ENCODE measurements at regions not wholly inside any gene's neighbourhood (a gene's known extent, or its start where the extent isn't known, plus 50 kb on each side); places are given as distances from the start of the nearest gene placed in this dataset.

DNA sequence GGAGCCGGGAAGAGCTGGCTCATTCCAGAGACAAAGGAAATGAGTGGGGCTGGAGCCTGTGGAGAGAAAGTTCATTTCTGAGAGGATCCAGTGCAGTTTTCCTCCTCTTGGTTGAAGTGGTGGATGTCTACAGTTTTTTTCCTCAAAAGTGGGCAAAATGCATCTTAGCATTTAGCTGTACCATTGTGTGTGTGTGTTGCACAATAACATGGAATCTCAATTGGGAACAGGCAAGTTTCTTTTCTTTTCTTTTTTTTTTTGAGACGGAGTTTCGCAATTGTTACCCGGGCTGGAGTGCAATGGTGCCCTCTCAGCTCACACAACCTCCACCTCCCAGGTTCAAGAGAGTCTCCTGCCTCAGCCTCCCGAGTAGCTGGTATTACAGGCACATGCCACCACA lies 101.5 kb upstream of the UBE2E1 start:
- H3K4me1 ChIP-seq (ENCODE audit: control insufficient read depth in 2 of 2, insufficient read depth in 2 of 2, low read length in 2 of 2): no peaks in the 10 kb centered on the region
- POLR2A ChIA-PET: no interaction called here
- H4K20me1 ChIP-seq (ENCODE audit: control insufficient read depth, insufficient read depth, low read length, poor library complexity, severe bottlenecking): no peaks in the 10 kb centered on the region
- Mint-ChIP-seq H3K4me3 (no peak overlapping the region), H3K4me1 (no peaks in the 10 kb centered on the region), H3K9me3 (ENCODE audit: insufficient read depth) (no peaks in the 10 kb centered on the region), H3K27ac (no peak overlapping the region), H3K27me3 (no peaks in the 10 kb centered on the region)
- 100% methylated on average over 3 of the region's 5 CpGs for WGBS (ENCODE audit: insufficient coverage)
- no peak overlapping the region for H3K4me2 ChIP-seq (replicated peaks; ENCODE audit: low read depth, low read length, poor library complexity, severe bottlenecking)
- H3K27me3 ChIP-seq (replicated peaks in 1 of 4; ENCODE audit: control extremely low read depth in 1 of 4, control insufficient read depth in 3 of 4, insufficient read depth in 4 of 4, low read length in 3 of 4): no peaks in the 10 kb centered on the region
- CTCF ChIA-PET: interaction anchor here (1.6 kb wide), 1 partner anchor 9 kb away, joined by 3 read pairs; no protein-coding TSS in a partner anchor
- H3K79me2 ChIP-seq (ENCODE audit: control insufficient read depth, insufficient read depth, low read length): no peaks in the 10 kb centered on the region
- H3K4me3 ChIP-seq (ENCODE audit: control extremely low read depth in 1 of 5, extremely low read depth in 1 of 5, insufficient read depth in 1 of 5, low read depth in 2 of 5, low read length in 4 of 5): no peak overlapping the region
- ATAC-seq (ENCODE audit: low read depth): no peak
- no peak overlapping the region for H2AFZ ChIP-seq (ENCODE audit: insufficient read depth, low read depth, low read length, poor library complexity, severe bottlenecking)
- no peak for DNase-seq
- no peaks in the 10 kb centered on the region for H3K36me3 ChIP-seq (replicated peaks in 1 of 2; ENCODE audit: control extremely low read depth in 1 of 2, control insufficient read depth in 1 of 2, extremely low read depth in 1 of 2, insufficient read depth in 2 of 2, low read length in 1 of 2)
- no peak overlapping the region for H3K27ac ChIP-seq (ENCODE audit: low read length in 2 of 2)
- TF ChIP-seq, protein P1, sequence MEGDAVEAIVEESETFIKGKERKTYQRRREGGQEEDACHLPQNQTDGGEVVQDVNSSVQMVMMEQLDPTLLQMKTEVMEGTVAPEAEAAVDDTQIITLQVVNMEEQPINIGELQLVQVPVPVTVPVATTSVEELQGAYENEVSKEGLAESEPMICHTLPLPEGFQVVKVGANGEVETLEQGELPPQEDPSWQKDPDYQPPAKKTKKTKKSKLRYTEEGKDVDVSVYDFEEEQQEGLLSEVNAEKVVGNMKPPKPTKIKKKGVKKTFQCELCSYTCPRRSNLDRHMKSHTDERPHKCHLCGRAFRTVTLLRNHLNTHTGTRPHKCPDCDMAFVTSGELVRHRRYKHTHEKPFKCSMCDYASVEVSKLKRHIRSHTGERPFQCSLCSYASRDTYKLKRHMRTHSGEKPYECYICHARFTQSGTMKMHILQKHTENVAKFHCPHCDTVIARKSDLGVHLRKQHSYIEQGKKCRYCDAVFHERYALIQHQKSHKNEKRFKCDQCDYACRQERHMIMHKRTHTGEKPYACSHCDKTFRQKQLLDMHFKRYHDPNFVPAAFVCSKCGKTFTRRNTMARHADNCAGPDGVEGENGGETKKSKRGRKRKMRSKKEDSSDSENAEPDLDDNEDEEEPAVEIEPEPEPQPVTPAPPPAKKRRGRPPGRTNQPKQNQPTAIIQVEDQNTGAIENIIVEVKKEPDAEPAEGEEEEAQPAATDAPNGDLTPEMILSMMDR (IDR thresholded peaks at IDR 0.05): no peak
- no peak for TF ChIP-seq EZH2 (IDR thresholded peaks at IDR 0.05; ENCODE audit: borderline replicate concordance, insufficient read depth, low read depth, low read length, poor library complexity, severe bottlenecking)
- no peak overlapping the region for H3K9ac ChIP-seq (ENCODE audit: low read length)
- intact Hi-C loops (cut with micrococcal nuclease): no loop called here
- H3K9me3 ChIP-seq (ENCODE audit: control extremely low read depth in 1 of 3, control insufficient read depth in 2 of 3, insufficient read depth in 1 of 3, low read length in 2 of 3): peaks cover 0 to 2% (median 0%) of the 10 kb centered on the region in 3 donors

DNA sequence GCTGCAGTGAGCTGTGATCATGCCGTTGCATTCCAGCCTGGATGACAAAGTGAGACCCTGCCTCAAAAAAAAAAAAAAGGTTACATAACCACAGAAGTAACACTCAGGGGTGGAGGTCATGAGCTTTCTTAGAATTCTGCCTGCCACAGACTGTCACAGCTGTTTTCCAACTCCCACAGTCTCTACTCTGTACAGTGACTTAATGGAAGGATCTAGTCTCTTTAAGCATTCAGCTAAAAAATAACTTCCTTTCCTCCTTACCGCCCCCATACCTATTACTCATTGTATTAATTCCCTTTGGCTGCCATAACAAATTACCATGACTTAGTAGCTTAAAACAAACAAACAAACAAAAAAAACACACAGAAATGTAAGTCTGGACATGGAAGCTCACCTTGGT lies 99.6 kb upstream of the UBE2E1 start:
- Mint-ChIP-seq H3K9me3 (ENCODE audit: insufficient read depth) (no peaks in the 10 kb centered on the region), H3K4me3 (no peak overlapping the region), H3K27ac (no peak overlapping the region), H3K4me1 (no peaks in the 10 kb centered on the region), H3K27me3 (no peaks in the 10 kb centered on the region)
- no peak overlapping the region for H2AFZ ChIP-seq (ENCODE audit: insufficient read depth, low read depth, low read length, poor library complexity, severe bottlenecking)
- intact Hi-C loops (cut with micrococcal nuclease): no loop called here
- ATAC-seq (ENCODE audit: low read depth): no peak
- no peaks in the 10 kb centered on the region for H3K36me3 ChIP-seq (replicated peaks in 1 of 2; ENCODE audit: control extremely low read depth in 1 of 2, control insufficient read depth in 1 of 2, extremely low read depth in 1 of 2, insufficient read depth in 2 of 2, low read length in 1 of 2)
- no peak overlapping the region for H3K9ac ChIP-seq (ENCODE audit: low read length)
- ChIA-PET CTCF (no interaction called here), POLR2A (no interaction called here)
- TF ChIP-seq, protein P1 (IDR thresholded peaks at IDR 0.05): no peak
- TF ChIP-seq EZH2 (IDR thresholded peaks at IDR 0.05; ENCODE audit: borderline replicate concordance, insufficient read depth, low read depth, low read length, poor library complexity, severe bottlenecking): no peak
- H4K20me1 ChIP-seq (ENCODE audit: control insufficient read depth, insufficient read depth, low read length, poor library complexity, severe bottlenecking): no peaks in the 10 kb centered on the region
- no peaks in the 10 kb centered on the region for H3K4me1 ChIP-seq (ENCODE audit: control insufficient read depth in 2 of 2, insufficient read depth in 2 of 2, low read length in 2 of 2)
- no peaks in the 10 kb centered on the region for H3K27me3 ChIP-seq (replicated peaks in 1 of 4; ENCODE audit: control extremely low read depth in 1 of 4, control insufficient read depth in 3 of 4, insufficient read depth in 4 of 4, low read length in 3 of 4)
- no peak overlapping the region for H3K4me3 ChIP-seq (ENCODE audit: control extremely low read depth in 1 of 5, extremely low read depth in 1 of 5, insufficient read depth in 1 of 5, low read depth in 2 of 5, low read length in 4 of 5)
- H3K79me2 ChIP-seq (ENCODE audit: control insufficient read depth, insufficient read depth, low read length): no peaks in the 10 kb centered on the region
- DNase-seq: no peak
- H3K4me2 ChIP-seq (replicated peaks; ENCODE audit: low read depth, low read length, poor library complexity, severe bottlenecking): no peak overlapping the region
- H3K27ac ChIP-seq (ENCODE audit: low read length in 2 of 2): no peak overlapping the region
- 20% methylated on average over 1 of the region's 2 CpGs for WGBS (ENCODE audit: insufficient coverage)
- H3K9me3 ChIP-seq (ENCODE audit: control extremely low read depth in 1 of 3, control insufficient read depth in 2 of 3, insufficient read depth in 1 of 3, low read length in 2 of 3): peaks cover 0 to 2% (median 0%) of the 10 kb centered on the region in 3 donors

Measured in B cell (primary cell).